Mucosa of stomach (tissue), 1 donor: ENCODE measurements at regions not wholly inside any gene's neighbourhood (a gene's known extent, or its start where the extent isn't known, plus 50 kb on each side); places are given as distances from the start of the nearest gene placed in this dataset.
"Not testable (repeated sequence)": the region's sequence is repeated elsewhere in the genome, so short reads cannot be mapped to it uniquely, and the experiment has no call there.

Source experiments
- H3K27me3 ChIP-seq: one replicate; pipeline ENCODE4 v1.7.0; 2013; ENCODE audit warnings: mild to moderate bottlenecking, low read length; ENCODE audit not compliant: control insufficient read depth, insufficient read depth
- H3K36me3 ChIP-seq: one replicate; pipeline ENCODE4 v1.7.0; 2013; ENCODE audit warnings: low read length; ENCODE audit not compliant: control insufficient read depth, insufficient read depth
- H3K4me1 ChIP-seq: one replicate; pipeline ENCODE4 v1.7.0; 2013; ENCODE audit warnings: mild to moderate bottlenecking, low read length; ENCODE audit not compliant: control insufficient read depth, insufficient read depth
- H3K4me3 ChIP-seq: one replicate; pipeline ENCODE4 v1.7.0; 2013; ENCODE audit warnings: low read length
- H3K9ac ChIP-seq: one replicate; pipeline ENCODE4 v1.7.0; 2013; ENCODE audit warnings: mild to moderate bottlenecking, low read length, moderate library complexity
- H3K9me3 ChIP-seq: one replicate; pipeline ENCODE4 v1.7.0; 2013; ENCODE audit warnings: mild to moderate bottlenecking, low read length, moderate library complexity; ENCODE audit not compliant: control insufficient read depth
- donor health status: Pancreatic carcinoma.

GRCh38 chr10:9023206-9023605 lies 968.7 kb downstream of the GATA3 start:
- Histone ChIP-seq H3K4me1 (no peaks in the 10 kb centered on the region), H3K27me3 (no peaks in the 10 kb centered on the region), H3K9me3 (no peaks in the 10 kb centered on the region), H3K9ac (no peak overlapping the region), H3K36me3 (no peaks in the 10 kb centered on the region), H3K4me3 (no peak overlapping the region)

- no peak overlapping the region for H3K4me3 ChIP-seq
- no peaks in the 10 kb centered on the region for H3K9me3 ChIP-seq
- H3K36me3 ChIP-seq, result no peaks in the 10 kb centered on the region
- H3K27me3 ChIP-seq, result no peaks in the 10 kb centered on the region
- no peak overlapping the region for H3K9ac ChIP-seq
- no peaks in the 10 kb centered on the region for H3K4me1 ChIP-seq
These were observed 969.7 kb downstream of the GATA3 start for GRCh38 chr10:9024210-9024609.

GRCh38 chr10:9028231-9028630 lies 973.7 kb downstream of the GATA3 start:
- no peaks in the 10 kb centered on the region for H3K27me3 ChIP-seq
- H3K9ac ChIP-seq, result no peak overlapping the region
- no peaks in the 10 kb centered on the region for H3K4me1 ChIP-seq
- no peaks in the 10 kb centered on the region for H3K9me3 ChIP-seq
- no peaks in the 10 kb centered on the region for H3K36me3 ChIP-seq
- no peak overlapping the region for H3K4me3 ChIP-seq

- no peak overlapping the region for H3K4me3 ChIP-seq
- H3K4me1 ChIP-seq, result no peaks in the 10 kb centered on the region
- H3K36me3 ChIP-seq, result no peaks in the 10 kb centered on the region
- H3K9me3 ChIP-seq, result no peaks in the 10 kb centered on the region
- no peaks in the 10 kb centered on the region for H3K27me3 ChIP-seq
- no peak overlapping the region for H3K9ac ChIP-seq
These were observed 980.9 kb downstream of the GATA3 start for GRCh38 chr10:9035355-9035754.

GRCh38 chr10:9036711-9037204 lies 982.3 kb downstream of the GATA3 start:
- Histone ChIP-seq H3K4me3 (no peak overlapping the region), H3K27me3 (no peaks in the 10 kb centered on the region), H3K4me1 (no peaks in the 10 kb centered on the region), H3K9ac (no peak overlapping the region), H3K36me3 (no peaks in the 10 kb centered on the region), H3K9me3 (no peaks in the 10 kb centered on the region)

- H3K27me3 ChIP-seq, result no peaks in the 10 kb centered on the region
These were observed 983.7 kb downstream of the GATA3 start for GRCh38 chr10:9038146-9038714.

GRCh38 chr10:9043466-9043865 lies 989.0 kb downstream of the GATA3 start:
- Histone ChIP-seq H3K4me3 (no peak overlapping the region), H3K9ac (no peak overlapping the region), H3K27me3 (no peaks in the 10 kb centered on the region), H3K4me1 (no peaks in the 10 kb centered on the region), H3K36me3 (no peaks in the 10 kb centered on the region), H3K9me3 (no peaks in the 10 kb centered on the region)

More at GRCh38 chr10:9038146-9038714, 983.7 kb downstream of the GATA3 start:
- H3K4me1 ChIP-seq, result no peaks in the 10 kb centered on the region
- H3K9me3 ChIP-seq, result no peaks in the 10 kb centered on the region
- H3K9ac ChIP-seq, result no peak overlapping the region
- no peaks in the 10 kb centered on the region for H3K36me3 ChIP-seq
- H3K4me3 ChIP-seq, result no peak overlapping the region

DNA sequence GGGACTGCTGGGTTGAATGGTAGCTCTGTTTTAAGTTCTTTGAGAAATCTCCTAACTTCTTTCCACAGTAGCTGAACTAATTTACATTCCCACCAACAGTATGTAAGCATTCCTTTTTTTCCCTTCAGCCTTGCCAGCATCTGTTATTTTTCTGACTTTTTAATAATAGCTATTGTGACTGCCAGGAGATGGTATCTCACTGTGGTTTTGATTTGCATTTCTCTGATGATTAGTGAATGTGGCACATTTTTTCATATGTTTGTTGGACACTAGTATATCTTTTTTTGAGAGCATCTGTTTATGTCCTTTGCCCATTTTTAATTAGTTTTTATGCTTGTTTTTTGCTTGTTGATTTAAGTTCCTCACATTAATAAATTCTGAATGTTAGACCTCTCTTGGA lies 990.8 kb downstream of the GATA3 start:
- Histone ChIP-seq H3K27me3 (no peaks in the 10 kb centered on the region), H3K9me3 (no peaks in the 10 kb centered on the region), H3K4me1 (no peaks in the 10 kb centered on the region), H3K9ac (no peak overlapping the region), H3K4me3 (no peak overlapping the region), H3K36me3 (no peaks in the 10 kb centered on the region)

- Histone ChIP-seq H3K36me3 (no peaks in the 10 kb centered on the region), H3K27me3 (no peaks in the 10 kb centered on the region), H3K4me1 (no peaks in the 10 kb centered on the region), H3K4me3 (no peak overlapping the region), H3K9me3 (no peaks in the 10 kb centered on the region), H3K9ac (no peak overlapping the region)
These were observed 997.0 kb downstream of the GATA3 start for GRCh38 chr10:9051328-9051974.

- H3K4me3 ChIP-seq, result no peak overlapping the region
These were observed 998.3 kb downstream of the GATA3 start for GRCh38 chr10:9052767-9053166.

GRCh38 chr10:9056521-9056920 lies 1002.0 kb downstream of the GATA3 start:
- no peak overlapping the region for H3K9ac ChIP-seq

More at GRCh38 chr10:9052767-9053166, 998.3 kb downstream of the GATA3 start:
- Histone ChIP-seq H3K4me1 (no peaks in the 10 kb centered on the region), H3K9ac (no peak overlapping the region), H3K27me3 (no peaks in the 10 kb centered on the region), H3K9me3 (no peaks in the 10 kb centered on the region), H3K36me3 (no peaks in the 10 kb centered on the region)

DNA sequence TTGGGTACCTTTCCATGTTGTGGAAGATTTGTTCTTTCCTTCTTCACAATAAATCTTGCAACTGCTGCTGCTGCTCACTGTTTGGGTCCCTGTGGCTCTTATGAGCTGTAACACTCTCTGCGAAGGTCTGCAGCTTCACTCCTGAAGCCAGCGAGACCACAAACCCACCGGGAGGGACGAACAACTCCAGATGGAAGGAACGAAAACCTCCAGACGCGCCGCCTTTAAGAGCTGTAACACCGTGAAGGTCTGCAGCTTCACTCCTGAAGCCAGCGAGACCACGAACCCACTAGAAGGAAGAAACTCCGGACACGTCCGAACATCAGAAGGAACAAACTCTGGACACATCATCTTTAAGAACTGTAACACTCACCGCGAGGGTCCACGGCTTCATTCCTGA lies 1002.8 kb downstream of the GATA3 start:
- not testable (repeated sequence) for H3K27me3 ChIP-seq, H3K36me3 ChIP-seq, H3K9me3 ChIP-seq, H3K4me1 ChIP-seq, H3K4me3 ChIP-seq, H3K9ac ChIP-seq

More at GRCh38 chr10:9056521-9056920, 1002.0 kb downstream of the GATA3 start:
- Histone ChIP-seq H3K36me3 (no peaks in the 10 kb centered on the region), H3K27me3 (no peaks in the 10 kb centered on the region), H3K9me3 (no peaks in the 10 kb centered on the region), H3K4me1 (no peaks in the 10 kb centered on the region), H3K4me3 (no peak overlapping the region)
